ENCODE measurements at regions not wholly inside any gene's neighbourhood (a gene's known extent, or its start where the extent isn't known, plus 50 kb on each side); places are given as distances from the start of the nearest gene placed in this dataset.

DNA sequence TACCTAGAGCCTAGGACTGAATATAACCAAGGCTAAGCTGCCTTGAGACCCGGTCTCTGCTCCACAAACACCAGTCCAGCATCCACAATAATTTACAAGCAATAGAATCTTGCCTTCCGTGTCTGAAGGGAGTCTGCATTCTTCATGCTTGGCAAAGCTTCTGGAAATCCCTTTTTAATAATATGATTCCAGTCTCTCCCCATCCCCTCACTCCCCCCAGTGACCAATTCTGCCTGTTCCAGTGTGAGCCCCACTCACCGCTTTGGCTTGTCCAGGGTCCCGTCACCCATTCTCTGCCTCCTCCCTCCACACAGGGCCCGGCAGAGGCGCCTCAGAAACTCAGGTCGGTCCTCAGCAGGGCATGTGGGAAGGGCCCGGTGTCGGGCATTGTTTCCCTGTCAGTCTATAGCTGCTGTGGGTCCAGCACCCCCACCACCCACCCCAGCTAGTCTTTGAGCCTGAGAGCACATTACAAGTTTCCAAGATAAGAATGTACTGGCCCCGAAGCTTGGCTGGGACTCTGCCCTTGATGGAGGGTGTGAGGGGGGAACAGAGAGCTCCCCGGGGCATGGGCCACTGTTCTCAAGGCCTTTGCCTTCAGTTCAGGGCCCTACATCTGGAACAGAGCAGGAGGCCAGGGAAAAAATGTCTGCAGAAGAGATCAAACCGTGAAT lies 129.7 kb upstream of the MYCN start:
- TF ChIP-seq, protein P1, sequence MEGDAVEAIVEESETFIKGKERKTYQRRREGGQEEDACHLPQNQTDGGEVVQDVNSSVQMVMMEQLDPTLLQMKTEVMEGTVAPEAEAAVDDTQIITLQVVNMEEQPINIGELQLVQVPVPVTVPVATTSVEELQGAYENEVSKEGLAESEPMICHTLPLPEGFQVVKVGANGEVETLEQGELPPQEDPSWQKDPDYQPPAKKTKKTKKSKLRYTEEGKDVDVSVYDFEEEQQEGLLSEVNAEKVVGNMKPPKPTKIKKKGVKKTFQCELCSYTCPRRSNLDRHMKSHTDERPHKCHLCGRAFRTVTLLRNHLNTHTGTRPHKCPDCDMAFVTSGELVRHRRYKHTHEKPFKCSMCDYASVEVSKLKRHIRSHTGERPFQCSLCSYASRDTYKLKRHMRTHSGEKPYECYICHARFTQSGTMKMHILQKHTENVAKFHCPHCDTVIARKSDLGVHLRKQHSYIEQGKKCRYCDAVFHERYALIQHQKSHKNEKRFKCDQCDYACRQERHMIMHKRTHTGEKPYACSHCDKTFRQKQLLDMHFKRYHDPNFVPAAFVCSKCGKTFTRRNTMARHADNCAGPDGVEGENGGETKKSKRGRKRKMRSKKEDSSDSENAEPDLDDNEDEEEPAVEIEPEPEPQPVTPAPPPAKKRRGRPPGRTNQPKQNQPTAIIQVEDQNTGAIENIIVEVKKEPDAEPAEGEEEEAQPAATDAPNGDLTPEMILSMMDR (IDR thresholded peaks at IDR 0.05) = no peak
- TF ChIP-seq POLR2A (IDR thresholded peaks at IDR 0.05) = no peak
